Activated CD8-positive, alpha-beta T cell treated with anti-CD3 and anti-CD28 coated beads, Interleukin-2, amount 10 ng/mL, durations not matched to agents 7 days and 5 days (primary cell): ENCODE measurements at regions not wholly inside any gene's neighbourhood (a gene's known extent, or its start where the extent isn't known, plus 50 kb on each side); places are given as distances from the start of the nearest gene placed in this dataset.
A peak's percentile ranks its signal among the peaks of the same experiment; 100 is the strongest.

ENCODE experiments used
- ATAC-seq: fragments of 150-1000 bp; cut with Tn5 transposase; one replicate; pipeline ENCODE4 v1.10.0; 2021; ENCODE audit warnings: moderate library complexity
- CTCF ChIA-PET: fragments of 350-600 bp; sonication (Branson Sonifier 250); formaldehyde crosslinking; loops from one replicate; lab custom pipeline; 2021; ENCODE audit warnings: antibody characterized with exemption; lab: Charles Lee
- POLR2A ChIA-PET: fragments of 350-600 bp; sonication (Branson Sonifier 250); formaldehyde crosslinking; loops from one replicate; lab custom pipeline; 2021; ENCODE audit warnings: antibody characterized with exemption; lab: Charles Lee
- DNase-seq: peaks from one replicate; pipeline ENCODE4 v3.0.0-alpha.2; 2020
- H3K27ac Mint-ChIP-seq: one replicate; pipeline ENCODE4 v1.8.0; 2021; ENCODE audit warnings: mild to moderate bottlenecking, mixed read lengths
- H3K27me3 Mint-ChIP-seq: one replicate; pipeline ENCODE4 v1.8.0; 2021; ENCODE audit warnings: low read depth, mixed read lengths
- H3K36me3 Mint-ChIP-seq: one replicate; pipeline ENCODE4 v1.8.0; 2021; ENCODE audit warnings: low read depth, mixed read lengths
- H3K4me1 Mint-ChIP-seq: one replicate; pipeline ENCODE4 v1.8.0; 2021; ENCODE audit warnings: low read depth, mixed read lengths
- H3K4me3 Mint-ChIP-seq: one replicate; pipeline ENCODE4 v1.8.0; 2021; ENCODE audit warnings: mild to moderate bottlenecking, mixed read lengths
- H3K9me3 Mint-ChIP-seq: one replicate; pipeline ENCODE4 v1.8.0; 2022; ENCODE audit warnings: mixed read lengths; ENCODE audit not compliant: insufficient read depth

- DNase-seq (no peak), ATAC-seq (no peak)
- no peaks in the 10 kb centered on the region for H3K4me1 Mint-ChIP-seq
- POLR2A ChIA-PET: no interaction called here
- no peaks in the 10 kb centered on the region for H3K9me3 Mint-ChIP-seq
- no peaks in the 10 kb centered on the region for H3K36me3 Mint-ChIP-seq
- CTCF ChIA-PET: no interaction called here
- H3K27me3 Mint-ChIP-seq: no peaks in the 10 kb centered on the region
- no peak overlapping the region for H3K4me3 Mint-ChIP-seq
- no peak overlapping the region for H3K27ac Mint-ChIP-seq
These were observed 540.4 kb downstream of the BUD13 start for GRCh38 chr11:116232364-116232828.

DNA sequence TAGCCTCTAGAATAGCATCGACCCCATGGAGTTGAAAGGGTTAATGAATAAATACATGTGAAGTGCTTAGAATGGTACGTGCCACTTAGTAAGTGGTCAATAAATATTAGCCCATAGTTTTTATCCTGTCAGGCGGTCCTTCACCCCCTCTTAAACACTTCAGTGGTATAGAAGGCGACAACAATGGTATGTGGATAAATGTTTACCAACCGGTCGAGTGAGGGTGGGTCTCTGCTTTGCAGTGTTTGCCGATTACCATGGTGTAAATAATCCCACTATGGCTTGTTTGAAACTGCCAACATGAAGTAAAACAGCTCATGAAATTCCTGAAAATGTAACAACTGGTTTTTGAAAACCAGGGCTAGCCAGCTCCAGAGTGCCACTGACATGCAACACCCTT, 541.2 kb downstream of the BUD13 start:
- no peak for DNase-seq
- no peaks in the 10 kb centered on the region for H3K36me3 Mint-ChIP-seq
- no peak for ATAC-seq
- no peaks in the 10 kb centered on the region for H3K27me3 Mint-ChIP-seq
- H3K9me3 Mint-ChIP-seq: no peaks in the 10 kb centered on the region
- H3K4me1 Mint-ChIP-seq: no peaks in the 10 kb centered on the region
- H3K27ac Mint-ChIP-seq: no peak overlapping the region
- H3K4me3 Mint-ChIP-seq: no peak overlapping the region
- CTCF ChIA-PET: no interaction called here
- POLR2A ChIA-PET: no interaction called here

- no peak overlapping the region for H3K4me3 Mint-ChIP-seq
- H3K27ac Mint-ChIP-seq: no peak overlapping the region
- H3K9me3 Mint-ChIP-seq: no peaks in the 10 kb centered on the region
- DNase-seq (no peak), ATAC-seq (no peak)
- no peaks in the 10 kb centered on the region for H3K4me1 Mint-ChIP-seq
- H3K36me3 Mint-ChIP-seq: no peaks in the 10 kb centered on the region
- H3K27me3 Mint-ChIP-seq: no peaks in the 10 kb centered on the region
- POLR2A ChIA-PET: no interaction called here
- CTCF ChIA-PET: no interaction called here
These were observed 542.3 kb downstream of the BUD13 start for GRCh38 chr11:116230438-116230837.

DNA sequence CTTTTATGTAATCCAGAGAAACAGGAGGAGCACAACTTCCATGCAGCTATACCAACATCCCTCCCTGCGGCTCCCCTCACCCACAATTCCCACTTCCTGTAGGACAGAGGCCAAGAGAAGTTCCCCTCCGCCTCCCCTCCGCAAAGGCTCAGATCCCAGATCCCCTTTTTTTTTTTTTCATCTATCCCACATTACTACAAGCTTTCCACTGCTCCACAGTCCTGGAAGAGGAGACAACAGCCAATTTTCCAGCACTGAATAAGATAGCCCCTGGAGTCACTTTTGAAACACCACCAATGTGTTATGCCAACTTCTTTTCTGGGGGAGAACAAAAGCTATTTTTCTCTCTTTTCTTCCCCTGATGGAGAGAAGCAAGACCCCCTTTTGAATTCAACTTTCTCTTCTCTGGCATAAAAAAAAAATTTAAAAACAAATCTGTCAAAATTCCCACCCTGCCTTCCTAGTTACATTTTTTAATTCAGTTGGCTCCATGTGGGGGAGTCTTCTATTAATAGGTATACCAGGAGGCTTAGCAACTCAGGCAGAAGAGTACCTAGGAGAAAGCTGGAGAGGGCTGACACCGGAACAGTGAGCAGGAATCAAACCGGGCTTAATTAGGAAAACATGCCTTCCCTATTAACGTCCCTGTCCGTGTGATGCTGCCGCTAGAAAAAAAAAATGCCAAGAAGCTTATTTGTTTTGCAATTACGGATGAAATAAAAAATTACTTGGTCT, 543.4 kb downstream of the BUD13 start:
- Mint-ChIP-seq H3K27ac (no peak overlapping the region), H3K36me3 (no peaks in the 10 kb centered on the region), H3K4me1 (no peaks in the 10 kb centered on the region), H3K27me3 (no peaks in the 10 kb centered on the region), H3K4me3 (no peak overlapping the region), H3K9me3 (no peaks in the 10 kb centered on the region)
- POLR2A ChIA-PET: no interaction called here
- CTCF ChIA-PET: no interaction called here
- no peak for DNase-seq
- no peak for ATAC-seq

DNA sequence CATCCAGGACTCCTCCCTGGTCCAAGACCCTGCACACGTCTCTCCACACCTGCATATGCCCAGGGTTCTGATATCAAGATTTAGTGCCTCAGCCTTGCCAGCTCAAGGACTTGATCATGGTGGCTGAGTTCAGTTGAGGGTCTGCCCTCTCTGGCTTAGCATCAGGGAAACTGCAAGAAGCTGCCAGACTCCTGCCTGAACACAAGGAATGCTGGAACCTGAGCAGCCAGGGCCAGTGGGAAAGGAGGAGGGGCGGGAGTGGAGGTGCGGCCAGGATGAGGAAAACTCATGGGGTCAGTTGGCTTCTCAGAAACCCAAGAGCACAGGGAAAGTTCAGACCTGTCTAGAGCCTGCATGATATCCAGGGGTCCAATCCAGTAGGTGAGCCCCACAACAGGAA, 546.1 kb downstream of the BUD13 start:
- POLR2A ChIA-PET: no interaction called here
- no peak for DNase-seq
- no peaks in the 10 kb centered on the region for H3K27me3 Mint-ChIP-seq
- no peaks in the 10 kb centered on the region for H3K9me3 Mint-ChIP-seq
- no peaks in the 10 kb centered on the region for H3K36me3 Mint-ChIP-seq
- ATAC-seq: no peak
- no peak overlapping the region for H3K4me3 Mint-ChIP-seq
- H3K4me1 Mint-ChIP-seq: no peaks in the 10 kb centered on the region
- H3K27ac Mint-ChIP-seq: no peak overlapping the region
- CTCF ChIA-PET: no interaction called here

GRCh38 chr11:116225784-116226585, 546.8 kb downstream of the BUD13 start:
- ATAC-seq: no peak
- H3K27me3 Mint-ChIP-seq: no peaks in the 10 kb centered on the region
- CTCF ChIA-PET: no interaction called here

GRCh38 chr11:116225236-116225635, 547.6 kb downstream of the BUD13 start:
- POLR2A ChIA-PET: no interaction called here
- CTCF ChIA-PET: no interaction called here
- ATAC-seq (no peak), DNase-seq (no peak)
- no peaks in the 10 kb centered on the region for H3K36me3 Mint-ChIP-seq
- H3K4me1 Mint-ChIP-seq: no peaks in the 10 kb centered on the region
- no peaks in the 10 kb centered on the region for H3K27me3 Mint-ChIP-seq
- H3K9me3 Mint-ChIP-seq: no peaks in the 10 kb centered on the region
- no peak overlapping the region for H3K4me3 Mint-ChIP-seq
- no peak overlapping the region for H3K27ac Mint-ChIP-seq

More at GRCh38 chr11:116225784-116226585, 546.8 kb downstream of the BUD13 start:
- Mint-ChIP-seq H3K4me3 (no peak overlapping the region), H3K27ac (no peak overlapping the region), H3K9me3 (no peaks in the 10 kb centered on the region), H3K36me3 (no peaks in the 10 kb centered on the region), H3K4me1 (no peaks in the 10 kb centered on the region)
- DNase-seq: no peak
- POLR2A ChIA-PET: no interaction called here

DNA sequence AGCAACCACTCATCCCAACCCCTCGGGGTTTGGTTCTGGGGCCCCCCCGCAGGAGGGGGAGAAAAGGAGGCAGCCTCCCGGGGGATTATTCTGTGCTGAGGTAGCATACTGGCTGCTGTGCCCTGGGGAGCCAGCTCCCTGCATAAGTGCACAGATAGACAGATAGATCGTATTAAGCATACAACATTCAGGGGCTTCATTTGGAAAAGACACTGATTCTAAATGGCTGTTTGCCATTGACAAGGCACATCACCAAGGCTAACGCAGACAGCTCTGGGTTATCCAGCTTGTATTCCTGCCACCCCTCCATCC, 547.9 kb downstream of the BUD13 start:
- Mint-ChIP-seq H3K27me3 (no peaks in the 10 kb centered on the region), H3K9me3 (no peaks in the 10 kb centered on the region), H3K27ac (no peak overlapping the region), H3K4me3 (no peak overlapping the region), H3K36me3 (no peaks in the 10 kb centered on the region), H3K4me1 (no peaks in the 10 kb centered on the region)
- no peak for DNase-seq
- ChIA-PET CTCF (no interaction called here), POLR2A (no interaction called here)
- no peak for ATAC-seq

GRCh38 chr11:116224154-116224888, 548.5 kb downstream of the BUD13 start:
- H3K4me3 Mint-ChIP-seq: no peak overlapping the region
- H3K27ac Mint-ChIP-seq: no peak overlapping the region
- CTCF ChIA-PET: no interaction called here
- POLR2A ChIA-PET: no interaction called here
- H3K36me3 Mint-ChIP-seq: no peaks in the 10 kb centered on the region
- DNase-seq (peak; percentile 51), ATAC-seq (no peak)
- H3K27me3 Mint-ChIP-seq: no peaks in the 10 kb centered on the region
- no peaks in the 10 kb centered on the region for H3K9me3 Mint-ChIP-seq
- H3K4me1 Mint-ChIP-seq: no peaks in the 10 kb centered on the region

DNA sequence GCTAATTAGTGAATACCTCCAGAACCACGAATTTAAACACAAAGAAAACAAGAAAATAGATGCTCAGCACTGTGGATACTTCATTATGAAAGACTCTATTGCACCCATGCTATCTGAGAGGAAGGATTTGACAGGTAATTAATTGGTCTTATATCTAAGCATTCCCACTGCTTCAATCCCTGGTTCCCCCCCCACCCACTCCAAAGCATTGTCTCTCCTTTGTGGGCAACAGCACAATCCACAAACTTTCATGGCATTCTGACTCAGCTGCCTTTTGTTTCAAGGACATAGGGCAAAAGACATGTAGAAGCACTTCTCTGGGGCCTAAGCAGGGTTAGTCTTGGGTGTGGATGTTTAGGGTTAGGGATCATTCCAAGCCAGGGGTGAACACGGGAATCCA, 551.4 kb downstream of the BUD13 start:
- no peak overlapping the region for H3K4me3 Mint-ChIP-seq
- H3K36me3 Mint-ChIP-seq: no peaks in the 10 kb centered on the region
- DNase-seq (no peak), ATAC-seq (no peak)
- POLR2A ChIA-PET: no interaction called here
- no peaks in the 10 kb centered on the region for H3K27me3 Mint-ChIP-seq
- no peak overlapping the region for H3K27ac Mint-ChIP-seq
- no peaks in the 10 kb centered on the region for H3K9me3 Mint-ChIP-seq
- H3K4me1 Mint-ChIP-seq: no peaks in the 10 kb centered on the region
- CTCF ChIA-PET: no interaction called here

GRCh38 chr11:116219171-116219635, 553.6 kb downstream of the BUD13 start:
- no peak for ATAC-seq
- no peak for DNase-seq
- H3K27me3 Mint-ChIP-seq: no peaks in the 10 kb centered on the region
- H3K27ac Mint-ChIP-seq: no peak overlapping the region
- ChIA-PET POLR2A (no interaction called here), CTCF (no interaction called here)
- no peaks in the 10 kb centered on the region for H3K4me1 Mint-ChIP-seq
- no peaks in the 10 kb centered on the region for H3K36me3 Mint-ChIP-seq
- no peaks in the 10 kb centered on the region for H3K9me3 Mint-ChIP-seq
- H3K4me3 Mint-ChIP-seq: no peak overlapping the region

DNA sequence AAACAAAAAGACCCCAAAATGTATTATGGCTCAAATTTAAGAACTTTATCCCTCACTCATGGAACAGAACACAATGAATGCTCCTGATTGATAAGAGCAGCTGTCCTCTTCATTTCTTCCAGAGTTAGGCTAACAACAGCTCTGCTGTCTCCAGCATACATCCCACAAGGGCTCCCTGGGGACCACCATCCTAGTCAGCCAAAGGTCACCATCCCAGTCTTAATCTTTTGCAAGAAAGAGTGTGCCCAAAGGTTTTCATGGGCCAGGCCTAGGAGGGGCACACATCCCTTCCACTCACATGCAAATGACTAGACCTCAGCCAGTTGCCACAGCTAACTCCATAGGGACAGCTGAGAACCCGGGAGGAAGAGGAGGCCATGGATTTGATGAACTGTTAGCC, 555.3 kb downstream of the BUD13 start:
- DNase-seq: no peak
- H3K27ac Mint-ChIP-seq: no peak overlapping the region
- no peaks in the 10 kb centered on the region for H3K4me1 Mint-ChIP-seq
- H3K27me3 Mint-ChIP-seq: no peaks in the 10 kb centered on the region
- ChIA-PET POLR2A (no interaction called here), CTCF (interaction anchor here (1.1 to 1.6 kb wide), 4 partner anchors 30 to 893 kb away, joined by 3 to 5 read pairs (median 4); no protein-coding TSS in a partner anchor)
- no peaks in the 10 kb centered on the region for H3K36me3 Mint-ChIP-seq
- H3K9me3 Mint-ChIP-seq: no peaks in the 10 kb centered on the region
- ATAC-seq: no peak
- no peak overlapping the region for H3K4me3 Mint-ChIP-seq
